B cell (primary cell): ENCODE measurements at regions not wholly inside any gene's neighbourhood (a gene's known extent, or its start where the extent isn't known, plus 50 kb on each side); places are given as distances from the start of the nearest gene placed in this dataset.

Experiments used
- ATAC-seq: fragments of 200-7000 bp; cut with Tn5 transposase; one replicate; pipeline ENCODE4 v1.10.0; 2021; ENCODE audit warnings: low read depth, mild to moderate bottlenecking, moderate number of reproducible peaks, moderate library complexity
- CTCF ChIA-PET: fragments of 350-600 bp; sonication (Branson Sonifier 250); formaldehyde crosslinking; loops from one replicate; lab custom pipeline; 2021; ENCODE audit warnings: antibody characterized with exemption, inconsistent platforms; lab: Charles Lee
- POLR2A ChIA-PET: fragments of 350-600 bp; sonication (Branson Sonifier 250); formaldehyde crosslinking; loops from one replicate; lab custom pipeline; 2021; ENCODE audit warnings: antibody characterized with exemption; lab: Charles Lee
- DNase-seq: peaks from one replicate; pipeline ENCODE4 v3.0.0; 2013
- H2AFZ ChIP-seq: 2 replicates; pipeline ENCODE4 v1.6.1; 2012; ENCODE audit warnings: mild to moderate bottlenecking, low read depth, low read length; ENCODE audit not compliant: insufficient read depth, poor library complexity, severe bottlenecking
- H3K27ac ChIP-seq, 2 donors: 1 replicate in 1 of 2; 2 replicates in 1 of 2; pipeline ENCODE4 v1.5.1; 2012 to 2013; ENCODE audit warnings: low read length in 2 of 2, mild to moderate bottlenecking in 2 of 2, moderate library complexity in 1 of 2
- H3K27me3 ChIP-seq, 4 experiments: fragments of 200-600 bp in 1 of 4; sonication (generic) in 1 of 4; replicated peaks in 1 of 4; 1 replicate in 2 of 4; 2 replicates in 2 of 4; pipeline versions ENCODE4 v1.6.1 to v1.7.0; 2013 to 2016; ENCODE audit warnings: low read length in 3 of 4, mild to moderate bottlenecking in 2 of 4, mixed read lengths in 1 of 4, moderate library complexity in 1 of 4; ENCODE audit not compliant: insufficient read depth in 4 of 4, control insufficient read depth in 3 of 4; ENCODE audit errors: control extremely low read depth in 1 of 4
- H3K36me3 ChIP-seq, 2 experiments: replicated peaks in 1 of 2; 1 replicate in 1 of 2; 2 replicates in 1 of 2; pipeline versions ENCODE4 v1.6.1 to v1.7.1; 2013; ENCODE audit warnings: low read length in 1 of 2; ENCODE audit not compliant: insufficient read depth in 2 of 2, control insufficient read depth in 1 of 2; ENCODE audit errors: control extremely low read depth in 1 of 2, extremely low read depth in 1 of 2
- H3K4me1 ChIP-seq, 2 donors: fragments of 200-600 bp in 1 of 2; sonication (generic) in 1 of 2; 1 replicate in 1 of 2; 2 replicates in 1 of 2; pipeline versions ENCODE4 v1.5.1 to v1.6.1; 2013 to 2017; ENCODE audit warnings: low read length in 2 of 2; ENCODE audit not compliant: control insufficient read depth in 2 of 2, insufficient read depth in 2 of 2
- H3K4me2 ChIP-seq: replicated peaks from 2 replicates; pipeline ENCODE3; 2012; ENCODE audit warnings: mild to moderate bottlenecking, low read depth, low read length; ENCODE audit not compliant: poor library complexity, severe bottlenecking
- H3K4me3 ChIP-seq, 5 experiments: fragments of 200-600 bp in 1 of 5; sonication (generic) in 1 of 5; 1 replicate in 3 of 5; 2 replicates in 2 of 5; pipeline versions ENCODE4 v1.5.1 to v1.7.0; 2011 to 2016; ENCODE audit warnings: low read length in 4 of 5, mild to moderate bottlenecking in 4 of 5, low read depth in 2 of 5, control low read depth in 1 of 5, moderate library complexity in 1 of 5; ENCODE audit not compliant: insufficient read depth in 1 of 5; ENCODE audit errors: control extremely low read depth in 1 of 5, extremely low read depth in 1 of 5
- H3K79me2 ChIP-seq: fragments of 200-600 bp; sonication (generic); one replicate; pipeline ENCODE4 v1.6.0; 2016; ENCODE audit warnings: low read length; ENCODE audit not compliant: control insufficient read depth, insufficient read depth
- H3K9ac ChIP-seq: fragments of 200-600 bp; sonication (generic); 2 replicates; pipeline ENCODE4 v1.6.1; 2017; ENCODE audit warnings: mild to moderate bottlenecking, low read length, moderate library complexity
- H3K9me3 ChIP-seq, 3 donors: one replicate each; pipeline versions ENCODE4 v1.6.1 to v1.7.1; 2013; ENCODE audit warnings: low read length in 2 of 3; ENCODE audit not compliant: control insufficient read depth in 2 of 3, insufficient read depth in 1 of 3; ENCODE audit errors: control extremely low read depth in 1 of 3
- H4K20me1 ChIP-seq: 2 replicates; pipeline ENCODE4 v1.6.0; 2012; ENCODE audit warnings: mild to moderate bottlenecking, low read length; ENCODE audit not compliant: insufficient read depth, control insufficient read depth, poor library complexity, severe bottlenecking
- H3K27ac Mint-ChIP-seq: one replicate; pipeline ENCODE4 v1.8.0; 2021; ENCODE audit warnings: mixed read lengths
- H3K27me3 Mint-ChIP-seq: one replicate; pipeline ENCODE4 v1.8.0; 2021; ENCODE audit warnings: mixed read lengths
- H3K4me1 Mint-ChIP-seq: one replicate; pipeline ENCODE4 v1.8.0; 2021; ENCODE audit warnings: mixed read lengths
- H3K4me3 Mint-ChIP-seq: one replicate; pipeline ENCODE4 v1.8.0; 2021; ENCODE audit warnings: mixed read lengths
- H3K9me3 Mint-ChIP-seq: one replicate; pipeline ENCODE4 v1.8.0; 2022; ENCODE audit warnings: mixed read lengths; ENCODE audit not compliant: insufficient read depth
- EZH2 ChIP-seq: IDR thresholded peaks from 2 replicates; pipeline ENCODE4 v1.6.1; 2012; ENCODE audit warnings: borderline replicate concordance, low read depth, mild to moderate bottlenecking, moderate library complexity, low read length; ENCODE audit not compliant: insufficient read depth, poor library complexity, severe bottlenecking
- WGBS: methylation state at CpG from one replicate; pipeline ENCODE4 v1.1.5; 2013; ENCODE audit warnings: missing lambda C conversion rate; ENCODE audit not compliant: insufficient coverage; 5-methylcytosine and 5-hydroxymethylcytosine counted together
- intact Hi-C: fragments of 100-400 bp; cut with micrococcal nuclease; formaldehyde crosslinking; loops from one replicate; pipeline ENCODE4 v1.10.0; 2022
- TF ChIP-seq, protein P1 (sequence below): fragments of 200-600 bp; IDR thresholded peaks from one replicate; pipeline ENCODE4 v1.8.0; 2022; ENCODE audit warnings: antibody characterized with exemption, mild to moderate bottlenecking

DNA sequence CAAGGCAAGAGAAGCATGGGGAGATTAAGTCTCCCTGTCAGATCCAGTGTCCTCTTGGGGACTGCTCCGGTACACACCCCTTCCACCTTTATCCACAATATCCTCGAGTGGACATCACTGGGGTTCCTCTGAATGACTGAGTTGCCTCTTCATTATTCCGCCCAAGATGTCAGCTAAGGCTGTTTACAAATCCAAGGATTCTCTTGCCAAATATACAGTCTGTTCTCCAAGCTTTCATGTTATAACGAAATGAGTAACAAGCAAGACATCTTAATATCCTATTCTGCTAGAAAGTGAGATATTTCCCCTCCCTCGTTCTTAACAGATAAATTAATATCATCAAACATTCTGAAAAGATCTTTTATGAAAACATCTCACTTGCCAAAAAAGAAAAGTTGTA lies 314.1 kb upstream of the IRX5 start:
- no peak overlapping the region for H2AFZ ChIP-seq
- no peaks in the 10 kb centered on the region for H3K4me1 ChIP-seq
- H4K20me1 ChIP-seq, result no peaks in the 10 kb centered on the region
- ChIA-PET POLR2A (no interaction called here), CTCF (no interaction called here)
- no peak overlapping the region for H3K27ac ChIP-seq
- no peak overlapping the region for H3K4me3 Mint-ChIP-seq
- no peaks in the 10 kb centered on the region for H3K4me1 Mint-ChIP-seq
- H3K27me3 ChIP-seq, result no peaks in the 10 kb centered on the region
- TF ChIP-seq, protein P1, sequence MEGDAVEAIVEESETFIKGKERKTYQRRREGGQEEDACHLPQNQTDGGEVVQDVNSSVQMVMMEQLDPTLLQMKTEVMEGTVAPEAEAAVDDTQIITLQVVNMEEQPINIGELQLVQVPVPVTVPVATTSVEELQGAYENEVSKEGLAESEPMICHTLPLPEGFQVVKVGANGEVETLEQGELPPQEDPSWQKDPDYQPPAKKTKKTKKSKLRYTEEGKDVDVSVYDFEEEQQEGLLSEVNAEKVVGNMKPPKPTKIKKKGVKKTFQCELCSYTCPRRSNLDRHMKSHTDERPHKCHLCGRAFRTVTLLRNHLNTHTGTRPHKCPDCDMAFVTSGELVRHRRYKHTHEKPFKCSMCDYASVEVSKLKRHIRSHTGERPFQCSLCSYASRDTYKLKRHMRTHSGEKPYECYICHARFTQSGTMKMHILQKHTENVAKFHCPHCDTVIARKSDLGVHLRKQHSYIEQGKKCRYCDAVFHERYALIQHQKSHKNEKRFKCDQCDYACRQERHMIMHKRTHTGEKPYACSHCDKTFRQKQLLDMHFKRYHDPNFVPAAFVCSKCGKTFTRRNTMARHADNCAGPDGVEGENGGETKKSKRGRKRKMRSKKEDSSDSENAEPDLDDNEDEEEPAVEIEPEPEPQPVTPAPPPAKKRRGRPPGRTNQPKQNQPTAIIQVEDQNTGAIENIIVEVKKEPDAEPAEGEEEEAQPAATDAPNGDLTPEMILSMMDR, result no peak
- no peak for TF ChIP-seq EZH2
- peaks cover 0 to 5% (median 0%) of the 10 kb centered on the region in 3 donors for H3K9me3 ChIP-seq
- intact Hi-C loops, result no loop called here
- DNase-seq, result no peak
- H3K27me3 Mint-ChIP-seq, result no peaks in the 10 kb centered on the region
- no peak for ATAC-seq
- peaks cover 3% of the 10 kb centered on the region for H3K9me3 Mint-ChIP-seq
- WGBS, result 94% methylated on average over 2 of the region's 5 CpGs
- no peak overlapping the region for H3K4me3 ChIP-seq
- no peak overlapping the region for H3K9ac ChIP-seq
- H3K27ac Mint-ChIP-seq, result no peak overlapping the region
- no peak overlapping the region for H3K4me2 ChIP-seq
- no peaks in the 10 kb centered on the region for H3K36me3 ChIP-seq
- no peaks in the 10 kb centered on the region for H3K79me2 ChIP-seq

DNA sequence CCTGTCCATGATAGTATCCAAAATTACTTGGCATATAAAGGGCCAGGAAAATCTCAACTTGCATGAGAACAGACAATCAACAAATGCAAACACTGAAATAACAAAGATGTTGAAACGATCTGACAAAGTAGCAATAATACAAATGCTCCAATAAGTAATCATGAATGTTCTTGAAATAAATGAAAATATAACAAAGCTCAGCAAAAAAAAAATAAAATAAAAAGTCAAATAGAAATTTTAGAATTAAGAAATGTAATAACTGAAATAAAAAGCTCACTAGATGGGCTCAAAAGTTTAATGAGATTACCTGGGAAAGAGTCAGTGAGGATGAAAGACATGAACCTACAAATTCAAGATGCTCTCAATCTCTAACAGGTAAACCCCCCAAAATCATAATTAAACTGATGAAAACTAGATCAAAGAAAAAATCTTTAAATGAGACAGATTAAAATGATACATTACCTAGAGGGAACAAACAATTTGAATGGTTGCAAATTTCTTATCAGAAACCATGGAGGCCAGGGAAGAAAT lies 319.0 kb upstream of the IRX3 start:
- H3K9me3 Mint-ChIP-seq, result peaks cover 4% of the 10 kb centered on the region

More for the DNA sequence above, 319.0 kb upstream of the IRX3 start:
- H3K79me2 ChIP-seq, result no peaks in the 10 kb centered on the region
- no peak overlapping the region for H3K9ac ChIP-seq
- CTCF ChIA-PET, result no interaction called here
- no peaks in the 10 kb centered on the region for H4K20me1 ChIP-seq
- H3K4me1 Mint-ChIP-seq, result no peaks in the 10 kb centered on the region
- intact Hi-C loops, result no loop called here
- no peak overlapping the region for H3K4me2 ChIP-seq
- peaks cover 0 to 7% (median 3%) of the 10 kb centered on the region in 3 donors for H3K9me3 ChIP-seq
- POLR2A ChIA-PET, result no interaction called here
- H3K27me3 ChIP-seq, result no peaks in the 10 kb centered on the region
- H3K27ac ChIP-seq, result no peak overlapping the region
- H3K4me3 Mint-ChIP-seq, result no peak overlapping the region
- DNase-seq, result no peak
- H3K4me3 ChIP-seq, result no peak overlapping the region
- H3K36me3 ChIP-seq, result no peaks in the 10 kb centered on the region
- TF ChIP-seq EZH2, result no peak
- TF ChIP-seq, protein P1, result no peak
- H3K4me1 ChIP-seq, result no peaks in the 10 kb centered on the region
- no peak for ATAC-seq
- no peak overlapping the region for H3K27ac Mint-ChIP-seq
- no CpG with 5 or more reads among the region's 1 CpG for WGBS
- no peaks in the 10 kb centered on the region for H3K27me3 Mint-ChIP-seq
- H2AFZ ChIP-seq, result no peak overlapping the region
